ENCODE measurements at regions not wholly inside any gene's neighbourhood (a gene's known extent, or its start where the extent isn't known, plus 50 kb on each side); places are given as distances from the start of the nearest gene placed in this dataset.

- Histone ChIP-seq H4K8ac (ENCODE audit: extremely low read depth, insufficient read depth, low read length) (no peak overlapping the region), H3K4me3 (ENCODE audit: extremely low read depth in 1 of 4, insufficient read depth in 2 of 4, low read depth in 3 of 4, low read length in 4 of 4) (no peak overlapping the region), H3K14ac (ENCODE audit: insufficient read length) (no peak overlapping the region), H3K9ac (replicated peaks in 1 of 4; ENCODE audit: extremely low read depth in 1 of 4, low read depth in 3 of 4, low read length in 3 of 4) (no peak overlapping the region), H2AFZ (ENCODE audit: low read length) (no peak overlapping the region), H2BK120ac (replicated peaks; ENCODE audit: low read depth, low read length) (no peak overlapping the region), H3K23ac (ENCODE audit: insufficient read length) (no peak overlapping the region), H3K36me3 (ENCODE audit: control insufficient read depth in 2 of 4, insufficient read depth in 4 of 4, low read length in 3 of 4) (no peaks in the 10 kb centered on the region), H3K79me2 (ENCODE audit: control insufficient read depth in 1 of 2, insufficient read depth in 2 of 2, low read length in 2 of 2) (no peaks in the 10 kb centered on the region), H2AK5ac (ENCODE audit: low read depth, low read length) (no peak overlapping the region), H3K4me2 (ENCODE audit: insufficient read depth in 1 of 2, low read depth in 2 of 2, low read length in 2 of 2) (no peak overlapping the region), H3K27ac (ENCODE audit: low read depth, low read length) (no peak overlapping the region), H4K5ac (ENCODE audit: insufficient read length, low read depth, low read length) (no peak overlapping the region), H4K91ac (replicated peaks; ENCODE audit: insufficient read length, low read length) (no peak overlapping the region), H3K18ac (ENCODE audit: extremely low read depth, low read length) (no peak overlapping the region), H3K9me3 (ENCODE audit: insufficient read depth in 2 of 2, low read depth in 1 of 2, low read length in 1 of 2) (no peaks in the 10 kb centered on the region), H3K23me2 (ENCODE audit: low read depth, low read length) (no peaks in the 10 kb centered on the region), H3K27me3 (replicated peaks in 1 of 4; ENCODE audit: control insufficient read depth in 3 of 4, extremely low read depth in 1 of 4, insufficient read depth in 3 of 4, low read length in 3 of 4) (peaks cover 0 to 8% (median 1%) of the 10 kb centered on the region in 4 experiments; a peak in 4 of 7 replicates), H3K4me1 (replicated peaks in 1 of 4; ENCODE audit: control insufficient read depth in 3 of 4, insufficient read depth in 4 of 4, low read length in 3 of 4) (no peaks in the 10 kb centered on the region), H3K4ac (replicated peaks; ENCODE audit: insufficient read length, low read depth, low read length) (no peak overlapping the region), H2BK5ac (ENCODE audit: low read depth, low read length) (no peak overlapping the region), H2BK20ac (ENCODE audit: low read length) (no peak overlapping the region), H4K20me1 (replicated peaks in 1 of 2; ENCODE audit: control insufficient read depth in 1 of 2, insufficient read depth in 2 of 2, low read length in 2 of 2) (no peaks in the 10 kb centered on the region), H2BK12ac (ENCODE audit: low read depth, low read length) (no peak overlapping the region), H3K79me1 (ENCODE audit: low read depth, low read length) (no peaks in the 10 kb centered on the region), H2BK15ac (ENCODE audit: low read length) (no peak overlapping the region), H3K56ac (replicated peaks; ENCODE audit: insufficient read length, low read depth, low read length) (no peak overlapping the region)
- ChIA-PET POLR2A (ENCODE audit: partially characterized antibody) (no interaction called here), CTCF (ENCODE audit: partially characterized antibody) (interaction anchor here (0.9 to 1.5 kb wide), 2 partner anchors 10 to 246 kb away, joined by 3 to 4 read pairs; no protein-coding TSS in a partner anchor)
- TF ChIP-seq GABPA (IDR thresholded peaks at IDR 0.05; ENCODE audit: borderline replicate concordance, insufficient read depth, low read length) (no peak), TAF7 (optimal IDR thresholded peaks at IDR 0.05; ENCODE audit: borderline replicate concordance, low read depth, low read length) (no peak), JUND (IDR thresholded peaks at IDR 0.05; ENCODE audit: low read length) (no peak), FOSL1 (IDR thresholded peaks at IDR 0.05; ENCODE audit: insufficient read depth, low read depth, low read length) (no peak), CTCF (IDR thresholded peaks at IDR 0.05; ENCODE audit: control extremely low read depth in 1 of 3, insufficient read depth in 1 of 3, low read depth in 1 of 3, low read length in 3 of 3) (no peak), RAD21 (IDR thresholded peaks at IDR 0.05 in 1 of 2, conservative IDR thresholded peaks at IDR 0.05 in 1 of 2; ENCODE audit: low read depth in 2 of 2, low read length in 2 of 2) (no peak), CBX8 (IDR thresholded peaks at IDR 0.05; ENCODE audit: borderline replicate concordance, low read depth, low read length) (no peak), MAX (IDR thresholded peaks at IDR 0.05) (no peak), JUN (IDR thresholded peaks at IDR 0.05; ENCODE audit: low read depth, low read length) (no peak), SP2 (IDR thresholded peaks at IDR 0.05; ENCODE audit: low read length) (no peak), CREB1 (IDR thresholded peaks at IDR 0.05) (no peak), TBP (IDR thresholded peaks at IDR 0.05; ENCODE audit: low read depth, low read length) (no peak)
- no peak for FAIRE-seq
- WGBS, 2 experiments (ENCODE audit: extremely low coverage in 1 of 2, insufficient coverage in 1 of 2, insufficient read length in 1 of 2, insufficient replicate concordance in 2 of 2, low coverage in 1 of 2, low lambda C conversion rate in 2 of 2, missing lambda C conversion rate in 1 of 2) = 84% methylated on average over 1 of the region's 1 CpG; no CpG with 5 or more reads in 1 of the 2 experiments
- no peak for DNase-seq (ENCODE audit: low read depth in 1 of 2, low spot score in 2 of 2)
Measured at GRCh38 chr4:14233126-14233525, 605.6 kb upstream of the BOD1L1 start.

Data from H1 (cell line).